MM.1S (cell line): ENCODE measurements at regions not wholly inside any gene's neighbourhood (a gene's known extent, or its start where the extent isn't known, plus 50 kb on each side); places are given as distances from the start of the nearest gene placed in this dataset.

Experiments used
- DNase-seq: peaks from one replicate; pipeline ENCODE4 v3.0.0-alpha.2; 2015
- H2AFZ ChIP-seq: fragments of 300-600 bp; sonication (generic); 2 replicates; pipeline ENCODE4 v1.6.0; 2016; ENCODE audit warnings: antibody characterized with exemption, low read length
- H3F3A ChIP-seq: fragments of 300-600 bp; sonication (generic); 2 replicates; pipeline ENCODE4 v1.6.1; 2016; ENCODE audit warnings: mild to moderate bottlenecking, antibody characterized with exemption, low read length, moderate library complexity, mixed read lengths; ENCODE audit not compliant: insufficient read depth
- H3K27ac ChIP-seq: fragments of 300-600 bp; sonication (generic); 2 replicates; pipeline ENCODE4 v1.5.1; 2016; ENCODE audit warnings: mild to moderate bottlenecking, low read length
- H3K27me3 ChIP-seq: fragments of 300-600 bp; sonication (generic); replicated peaks from 2 replicates; pipeline ENCODE4 v1.6.0; 2016; ENCODE audit warnings: low read length; ENCODE audit not compliant: insufficient read depth
- H3K36me3 ChIP-seq: fragments of 300-600 bp; sonication (generic); replicated peaks from 2 replicates; pipeline ENCODE4 v1.6.1; 2016; ENCODE audit warnings: mild to moderate bottlenecking, low read length, mixed read lengths; ENCODE audit not compliant: insufficient read depth
- H3K4me1 ChIP-seq: fragments of 300-600 bp; sonication (generic); 2 replicates; pipeline ENCODE4 v1.6.1; 2016; ENCODE audit warnings: low read length, mixed read lengths
- H3K4me2 ChIP-seq: fragments of 300-600 bp; sonication (generic); 2 replicates; pipeline ENCODE4 v1.6.0; 2016; ENCODE audit warnings: low read depth, low read length
- H3K4me3 ChIP-seq: fragments of 300-600 bp; sonication (generic); 2 replicates; pipeline ENCODE4 v1.5.1; 2016; ENCODE audit warnings: low read length, mixed read lengths
- H3K79me2 ChIP-seq: fragments of 300-600 bp; sonication (generic); 2 replicates; pipeline ENCODE4 v1.6.1; 2016; ENCODE audit warnings: mixed run types, low read length, mixed read lengths
- H3K9ac ChIP-seq: fragments of 300-600 bp; sonication (generic); 2 replicates; pipeline ENCODE4 v1.6.1; 2016; ENCODE audit warnings: low read length, mixed read lengths
- H3K9me2 ChIP-seq: fragments of 300-600 bp; sonication (generic); replicated peaks from 2 replicates; pipeline ENCODE4 v1.6.1; 2016; ENCODE audit warnings: mild to moderate bottlenecking, low read length, mixed read lengths; ENCODE audit not compliant: insufficient read depth
- H3K9me3 ChIP-seq: fragments of 300-600 bp; sonication (generic); replicated peaks from 2 replicates; pipeline ENCODE4 v1.6.1; 2016; ENCODE audit warnings: mild to moderate bottlenecking, low read length, mixed read lengths; ENCODE audit not compliant: insufficient read depth
- H4K20me1 ChIP-seq: fragments of 300-600 bp; sonication (generic); 2 replicates; pipeline ENCODE4 v1.6.1; 2016; ENCODE audit warnings: mild to moderate bottlenecking, low read length, moderate library complexity, mixed read lengths; ENCODE audit not compliant: insufficient read depth
- EZH2 ChIP-seq: fragments of 300-600 bp; sonication (generic); optimal IDR thresholded peaks from 2 replicates; pipeline ENCODE3; 2017; ENCODE audit warnings: low read depth, mild to moderate bottlenecking, antibody characterized with exemption, low read length, mixed read lengths
- EZH2phosphoT487 ChIP-seq: fragments of 300-600 bp; sonication (generic); IDR thresholded peaks from 2 replicates; pipeline ENCODE4 v1.6.1; 2018; ENCODE audit warnings: antibody characterized with exemption, low read length
- TF ChIP-seq, protein P1 (sequence below): fragments of 300-600 bp; sonication (generic); IDR thresholded peaks from 2 replicates; pipeline ENCODE4 v1.5.1; 2016; ENCODE audit warnings: antibody characterized with exemption, low read length, mixed read lengths

DNA sequence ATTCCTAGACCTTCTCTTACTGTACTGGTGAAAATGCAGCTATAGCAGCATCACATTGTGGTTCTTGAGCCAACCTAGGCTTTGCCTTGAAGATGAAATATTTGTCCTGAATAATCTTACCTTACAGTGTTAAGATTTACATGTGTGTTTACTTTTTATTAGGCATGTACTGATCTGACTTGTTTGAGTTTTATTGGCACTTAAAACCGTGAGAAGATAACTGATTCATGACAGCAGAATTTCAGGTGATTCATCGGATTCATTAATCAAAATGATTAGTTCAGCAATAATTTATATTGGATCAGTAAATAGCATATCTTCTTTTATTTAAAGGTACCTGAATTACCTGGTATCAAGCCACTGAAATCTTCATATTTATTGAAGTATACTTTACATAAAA is 296.3 kb downstream of the KLF5 start:
- Histone ChIP-seq H3F3A (no peaks in the 10 kb centered on the region), H3K9me3 (no peaks in the 10 kb centered on the region), H3K27ac (no peak overlapping the region), H3K9ac (no peak overlapping the region), H3K4me3 (no peak overlapping the region), H2AFZ (no peak overlapping the region), H3K4me2 (no peak overlapping the region), H3K36me3 (no peaks in the 10 kb centered on the region), H3K9me2 (no peaks in the 10 kb centered on the region), H3K79me2 (no peaks in the 10 kb centered on the region), H4K20me1 (no peaks in the 10 kb centered on the region), H3K27me3 (no peaks in the 10 kb centered on the region), H3K4me1 (no peaks in the 10 kb centered on the region)
- no peak for DNase-seq
- no peak for TF ChIP-seq EZH2phosphoT487

DNA sequence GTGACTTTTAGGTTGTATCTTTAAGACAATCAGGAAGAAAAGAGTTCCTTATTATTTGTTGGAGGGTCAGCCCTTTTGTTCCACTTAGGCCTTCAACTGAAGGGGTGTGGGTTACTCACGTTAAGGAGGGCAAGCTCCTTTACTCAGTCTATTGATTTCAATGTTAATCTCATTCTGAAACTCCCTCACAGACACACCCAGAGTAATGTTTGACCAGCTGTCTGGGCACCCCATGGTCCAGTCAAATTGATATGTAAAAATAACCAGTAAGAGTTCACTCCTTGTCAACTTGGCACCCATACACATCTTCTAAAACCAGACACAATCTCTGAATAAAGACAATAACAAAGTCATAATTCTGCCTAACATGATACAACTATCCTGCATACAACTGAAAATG is 292.9 kb downstream of the KLF5 start:
- no peak overlapping the region for H2AFZ ChIP-seq
- no peaks in the 10 kb centered on the region for H3K79me2 ChIP-seq
- H3K27ac ChIP-seq, result no peak overlapping the region
- H3K36me3 ChIP-seq, result no peaks in the 10 kb centered on the region
- no peak for DNase-seq
- H3F3A ChIP-seq, result no peaks in the 10 kb centered on the region
- H3K4me1 ChIP-seq, result no peaks in the 10 kb centered on the region
- no peak for TF ChIP-seq EZH2
- no peak for TF ChIP-seq EZH2phosphoT487
- TF ChIP-seq, protein P1, sequence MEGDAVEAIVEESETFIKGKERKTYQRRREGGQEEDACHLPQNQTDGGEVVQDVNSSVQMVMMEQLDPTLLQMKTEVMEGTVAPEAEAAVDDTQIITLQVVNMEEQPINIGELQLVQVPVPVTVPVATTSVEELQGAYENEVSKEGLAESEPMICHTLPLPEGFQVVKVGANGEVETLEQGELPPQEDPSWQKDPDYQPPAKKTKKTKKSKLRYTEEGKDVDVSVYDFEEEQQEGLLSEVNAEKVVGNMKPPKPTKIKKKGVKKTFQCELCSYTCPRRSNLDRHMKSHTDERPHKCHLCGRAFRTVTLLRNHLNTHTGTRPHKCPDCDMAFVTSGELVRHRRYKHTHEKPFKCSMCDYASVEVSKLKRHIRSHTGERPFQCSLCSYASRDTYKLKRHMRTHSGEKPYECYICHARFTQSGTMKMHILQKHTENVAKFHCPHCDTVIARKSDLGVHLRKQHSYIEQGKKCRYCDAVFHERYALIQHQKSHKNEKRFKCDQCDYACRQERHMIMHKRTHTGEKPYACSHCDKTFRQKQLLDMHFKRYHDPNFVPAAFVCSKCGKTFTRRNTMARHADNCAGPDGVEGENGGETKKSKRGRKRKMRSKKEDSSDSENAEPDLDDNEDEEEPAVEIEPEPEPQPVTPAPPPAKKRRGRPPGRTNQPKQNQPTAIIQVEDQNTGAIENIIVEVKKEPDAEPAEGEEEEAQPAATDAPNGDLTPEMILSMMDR, result no peak
- no peaks in the 10 kb centered on the region for H4K20me1 ChIP-seq
- H3K4me3 ChIP-seq, result no peak overlapping the region
- no peak overlapping the region for H3K4me2 ChIP-seq
- no peak overlapping the region for H3K9ac ChIP-seq
- H3K9me3 ChIP-seq, result no peaks in the 10 kb centered on the region
- H3K27me3 ChIP-seq, result no peaks in the 10 kb centered on the region
- no peaks in the 10 kb centered on the region for H3K9me2 ChIP-seq

DNA sequence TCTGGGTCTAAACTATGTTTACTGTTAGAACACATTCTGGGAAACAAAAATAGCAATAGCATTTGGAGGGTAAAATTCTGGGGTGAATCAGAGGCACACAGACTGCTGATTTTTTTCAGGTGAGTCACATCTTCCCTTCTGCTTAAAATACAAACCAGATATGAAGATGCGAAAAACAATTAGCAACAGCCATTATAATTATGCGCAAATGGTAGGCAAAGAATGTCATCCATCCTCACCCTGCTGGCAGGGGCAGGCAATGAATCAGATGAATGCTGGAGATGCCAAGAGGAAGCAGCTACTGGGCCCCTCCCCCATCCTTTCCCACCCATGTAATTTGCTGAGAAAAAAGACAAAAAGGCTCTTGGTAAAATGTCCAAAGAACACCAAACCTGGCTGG is 282.9 kb downstream of the KLF5 start:
- no peak for TF ChIP-seq EZH2phosphoT487
- TF ChIP-seq, protein P1, result no peak
- TF ChIP-seq EZH2, result no peak
- H3F3A ChIP-seq, result no peaks in the 10 kb centered on the region
- no peak overlapping the region for H3K27ac ChIP-seq
- H3K36me3 ChIP-seq, result no peaks in the 10 kb centered on the region
- no peaks in the 10 kb centered on the region for H3K9me3 ChIP-seq
- no peaks in the 10 kb centered on the region for H4K20me1 ChIP-seq
- no peaks in the 10 kb centered on the region for H3K27me3 ChIP-seq
- H3K9me2 ChIP-seq, result no peaks in the 10 kb centered on the region
- no peak overlapping the region for H3K4me3 ChIP-seq
- no peak overlapping the region for H3K9ac ChIP-seq
- no peak for DNase-seq
- no peak overlapping the region for H2AFZ ChIP-seq
- no peaks in the 10 kb centered on the region for H3K79me2 ChIP-seq
- H3K4me2 ChIP-seq, result no peak overlapping the region
- H3K4me1 ChIP-seq, result no peaks in the 10 kb centered on the region

DNA sequence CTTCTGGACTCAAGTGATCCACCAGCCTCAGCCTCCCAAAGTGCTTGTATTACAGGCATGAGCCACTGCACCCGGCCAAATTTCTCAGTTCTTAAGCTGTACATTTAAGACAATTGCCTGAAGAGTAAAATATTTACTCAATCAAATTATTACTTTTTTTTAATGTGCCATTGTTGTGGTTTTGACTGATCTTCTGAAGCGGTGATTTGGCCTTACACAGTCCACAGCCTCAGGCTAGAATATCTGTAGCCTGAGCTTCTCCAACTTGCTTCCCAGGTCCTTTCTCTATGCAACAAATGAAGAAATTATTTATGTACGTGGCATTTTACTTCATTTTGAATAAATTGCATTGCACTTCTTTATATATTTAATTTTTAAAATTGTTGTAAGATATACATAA is 281.3 kb downstream of the KLF5 start:
- no peaks in the 10 kb centered on the region for H3K9me3 ChIP-seq
- H3K9ac ChIP-seq, result no peak overlapping the region
- H3K4me2 ChIP-seq, result no peak overlapping the region
- no peak overlapping the region for H3K4me3 ChIP-seq
- H3K4me1 ChIP-seq, result no peaks in the 10 kb centered on the region
- no peaks in the 10 kb centered on the region for H3K9me2 ChIP-seq
- H3K27ac ChIP-seq, result no peak overlapping the region
- no peaks in the 10 kb centered on the region for H3F3A ChIP-seq
- H3K79me2 ChIP-seq, result no peaks in the 10 kb centered on the region
- TF ChIP-seq EZH2phosphoT487 (no peak), EZH2 (no peak)
- TF ChIP-seq, protein P1, result no peak
- H3K36me3 ChIP-seq, result no peaks in the 10 kb centered on the region
- H4K20me1 ChIP-seq, result no peaks in the 10 kb centered on the region
- no peaks in the 10 kb centered on the region for H3K27me3 ChIP-seq
- H2AFZ ChIP-seq, result no peak overlapping the region
- no peak for DNase-seq
